Adrenal gland (tissue), 5 donors: ENCODE measurements at regions not wholly inside any gene's neighbourhood (a gene's known extent, or its start where the extent isn't known, plus 50 kb on each side); places are given as distances from the start of the nearest gene placed in this dataset.

Experiments used
- CTCF ChIP-seq, 6 experiments: fragments of 450-650 bp in 4 of 6; fragments of 200-600 bp in 2 of 6; sonication (generic) in 1 of 6; IDR thresholded peaks; 1 replicate in 5 of 6; 2 replicates in 1 of 6; pipeline versions ENCODE4 v1.5.1 to v1.8.0; 2016 to 2021; ENCODE audit warnings: antibody characterized with exemption in 6 of 6, mild to moderate bottlenecking in 2 of 6, moderate library complexity in 1 of 6
- POLR2A ChIP-seq, 2 donors: fragments of 450-650 bp; IDR thresholded peaks; one replicate each; pipeline ENCODE4 v1.6.1; 2017; ENCODE audit warnings: antibody characterized with exemption in 2 of 2, mild to moderate bottlenecking in 2 of 2, moderate library complexity in 1 of 2
- donor health status: DM: no; HTN: no; CAD: no.

GRCh38 chr20:48440916-48441315, 386.9 kb downstream of the PREX1 start:
- TF ChIP-seq CTCF (IDR thresholded peaks at IDR 0.05) (no peak), POLR2A (IDR thresholded peaks at IDR 0.05) (no peak)
